Type B pancreatic cell (in vitro differentiated cells): ENCODE measurements at regions not wholly inside any gene's neighbourhood (a gene's known extent, or its start where the extent isn't known, plus 50 kb on each side); places are given as distances from the start of the nearest gene placed in this dataset.

Experiments
- DNase-seq: peaks from one replicate; pipeline ENCODE4 v3.0.0; 2021; ENCODE audit warnings: mixed read lengths; ENCODE audit not compliant: unreplicated experiment; ENCODE audit errors: extremely low spot score
- H3K27ac Mint-ChIP-seq: 2 replicates; pipeline ENCODE4 v1.8.0; 2021; ENCODE audit warnings: mild to moderate bottlenecking, mixed read lengths
- H3K27me3 Mint-ChIP-seq: 2 replicates; pipeline ENCODE4 v1.8.0; 2021; ENCODE audit warnings: mixed read lengths
- H3K36me3 Mint-ChIP-seq: 2 replicates; pipeline ENCODE4 v1.8.0; 2021; ENCODE audit warnings: mixed read lengths
- H3K4me1 Mint-ChIP-seq: one replicate; pipeline ENCODE4 v1.8.0; 2021; ENCODE audit warnings: mixed read lengths; ENCODE audit not compliant: unreplicated experiment
- H3K4me3 Mint-ChIP-seq: 2 replicates; pipeline ENCODE4 v1.8.0; 2021; ENCODE audit warnings: mild to moderate bottlenecking, mixed read lengths
- H3K9me3 Mint-ChIP-seq: 2 replicates; pipeline ENCODE4 v1.8.0; 2021; ENCODE audit warnings: mixed read lengths
- TF ChIP-seq, protein P1 (sequence below): fragments of 200-600 bp; sonication (generic); conservative IDR thresholded peaks from 2 replicates; pipeline ENCODE4 v1.5.0; 2021; ENCODE audit warnings: antibody characterized with exemption, mild to moderate bottlenecking

DNA sequence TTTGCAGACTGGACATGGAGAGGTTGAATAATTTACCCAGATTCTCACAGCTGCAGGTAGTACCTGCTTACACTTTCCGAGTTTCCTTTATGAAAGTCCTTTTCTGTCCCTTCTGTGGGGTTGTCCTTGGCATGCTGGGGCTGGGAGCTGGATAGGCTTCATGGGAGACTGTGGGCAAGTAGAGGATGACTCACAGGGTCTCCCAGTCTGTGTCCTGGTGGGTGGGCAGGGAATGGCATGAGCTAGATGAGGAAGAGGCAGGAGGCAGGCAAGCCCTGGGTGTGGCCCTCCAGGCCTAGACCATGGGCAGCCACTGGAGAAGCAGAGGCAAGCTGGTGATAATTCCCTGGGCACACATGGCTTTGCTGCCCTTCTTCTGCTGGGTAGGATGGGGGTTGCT is 80.6 kb downstream of the NAV1 start:
- H3K9me3 Mint-ChIP-seq = no peaks in the 10 kb centered on the region
- H3K27me3 Mint-ChIP-seq = peaks cover 3% of the 10 kb centered on the region
- H3K4me1 Mint-ChIP-seq = peaks cover 11% of the 10 kb centered on the region
- no peak overlapping the region for H3K4me3 Mint-ChIP-seq
- TF ChIP-seq, protein P1, sequence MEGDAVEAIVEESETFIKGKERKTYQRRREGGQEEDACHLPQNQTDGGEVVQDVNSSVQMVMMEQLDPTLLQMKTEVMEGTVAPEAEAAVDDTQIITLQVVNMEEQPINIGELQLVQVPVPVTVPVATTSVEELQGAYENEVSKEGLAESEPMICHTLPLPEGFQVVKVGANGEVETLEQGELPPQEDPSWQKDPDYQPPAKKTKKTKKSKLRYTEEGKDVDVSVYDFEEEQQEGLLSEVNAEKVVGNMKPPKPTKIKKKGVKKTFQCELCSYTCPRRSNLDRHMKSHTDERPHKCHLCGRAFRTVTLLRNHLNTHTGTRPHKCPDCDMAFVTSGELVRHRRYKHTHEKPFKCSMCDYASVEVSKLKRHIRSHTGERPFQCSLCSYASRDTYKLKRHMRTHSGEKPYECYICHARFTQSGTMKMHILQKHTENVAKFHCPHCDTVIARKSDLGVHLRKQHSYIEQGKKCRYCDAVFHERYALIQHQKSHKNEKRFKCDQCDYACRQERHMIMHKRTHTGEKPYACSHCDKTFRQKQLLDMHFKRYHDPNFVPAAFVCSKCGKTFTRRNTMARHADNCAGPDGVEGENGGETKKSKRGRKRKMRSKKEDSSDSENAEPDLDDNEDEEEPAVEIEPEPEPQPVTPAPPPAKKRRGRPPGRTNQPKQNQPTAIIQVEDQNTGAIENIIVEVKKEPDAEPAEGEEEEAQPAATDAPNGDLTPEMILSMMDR = no peak
- DNase-seq = no peak
- no peak overlapping the region for H3K27ac Mint-ChIP-seq
- peaks cover 8% of the 10 kb centered on the region for H3K36me3 Mint-ChIP-seq

DNA sequence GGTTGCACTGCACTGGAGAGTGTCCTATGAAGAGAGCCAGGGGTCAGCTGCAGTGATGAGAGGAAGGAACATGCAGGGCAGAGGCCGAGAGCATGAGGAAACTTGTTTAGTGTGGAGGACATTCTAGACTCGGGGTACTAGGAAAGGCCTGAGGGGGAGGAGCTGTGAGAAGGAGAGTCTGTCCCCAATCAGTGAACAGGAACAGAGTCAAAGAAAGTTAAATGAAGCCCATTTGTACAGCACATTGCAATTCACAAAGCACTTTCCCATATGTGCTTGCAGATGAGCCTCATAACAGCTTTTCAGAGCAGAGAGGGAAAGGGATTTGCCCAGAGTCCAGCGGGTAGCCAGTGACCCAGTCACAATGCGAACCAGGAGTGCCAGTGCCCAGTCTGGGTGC is 83.4 kb downstream of the NAV1 start:
- Mint-ChIP-seq H3K4me3 (no peak overlapping the region), H3K27ac (no peak overlapping the region), H3K9me3 (no peaks in the 10 kb centered on the region), H3K4me1 (peaks cover 10% of the 10 kb centered on the region), H3K36me3 (peaks cover 8% of the 10 kb centered on the region), H3K27me3 (no peaks in the 10 kb centered on the region)
- TF ChIP-seq, protein P1 = no peak
- no peak for DNase-seq

DNA sequence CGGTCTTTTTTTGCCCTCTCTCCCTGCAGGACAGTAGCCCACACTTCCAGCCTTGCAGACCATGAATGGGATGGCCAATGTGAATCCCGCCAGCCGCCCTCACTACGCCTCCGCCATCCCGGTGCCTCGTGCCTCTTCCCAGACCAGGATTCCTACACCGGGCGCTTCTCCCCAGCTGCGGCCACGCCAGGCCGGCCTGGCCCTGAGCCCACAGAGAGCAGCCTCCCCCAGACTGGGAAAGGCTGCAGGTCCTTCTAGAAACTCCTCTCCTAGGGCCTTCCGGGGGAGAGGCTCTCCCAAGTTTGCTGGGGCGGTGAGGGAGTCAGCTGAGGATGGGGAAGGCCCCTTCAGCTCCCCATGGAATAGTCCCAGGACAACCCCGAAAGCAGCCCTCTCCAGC is 83.9 kb downstream of the NAV1 start:
- Mint-ChIP-seq H3K4me1 (peaks cover 10% of the 10 kb centered on the region), H3K36me3 (peaks cover 8% of the 10 kb centered on the region), H3K27me3 (no peaks in the 10 kb centered on the region), H3K27ac (no peak overlapping the region), H3K4me3 (no peak overlapping the region), H3K9me3 (no peaks in the 10 kb centered on the region)
- no peak for DNase-seq
- TF ChIP-seq, protein P1 = no peak

DNA sequence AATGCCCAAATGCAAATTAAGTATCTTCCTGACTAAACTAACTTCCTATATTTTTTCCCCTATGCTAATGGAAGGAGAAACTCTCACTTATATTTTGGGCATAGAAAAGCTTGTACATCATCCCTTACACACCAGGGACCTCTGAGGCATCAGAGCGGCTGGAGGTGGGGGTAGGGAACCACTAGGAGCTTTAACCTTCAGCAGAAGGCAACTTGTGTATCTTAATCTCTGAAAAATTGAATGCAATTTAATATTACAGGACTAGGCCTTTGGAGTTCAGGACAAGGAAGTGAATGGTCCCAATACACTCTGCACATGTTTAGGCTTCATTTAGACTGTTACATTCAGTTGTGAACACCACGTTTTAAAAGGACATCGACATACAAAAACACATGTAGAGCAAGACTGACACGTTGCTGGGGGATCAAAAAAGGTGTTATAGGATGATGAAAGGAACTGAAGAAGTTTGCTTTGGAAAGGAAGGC is 85.9 kb downstream of the NAV1 start:
- H3K27me3 Mint-ChIP-seq = no peaks in the 10 kb centered on the region
- H3K4me3 Mint-ChIP-seq = no peak overlapping the region
- H3K4me1 Mint-ChIP-seq = peaks cover 13% of the 10 kb centered on the region
- H3K9me3 Mint-ChIP-seq = no peaks in the 10 kb centered on the region
- peaks cover 8% of the 10 kb centered on the region for H3K36me3 Mint-ChIP-seq
- H3K27ac Mint-ChIP-seq = no peak overlapping the region
- no peak for DNase-seq
- TF ChIP-seq, protein P1 = no peak

DNA sequence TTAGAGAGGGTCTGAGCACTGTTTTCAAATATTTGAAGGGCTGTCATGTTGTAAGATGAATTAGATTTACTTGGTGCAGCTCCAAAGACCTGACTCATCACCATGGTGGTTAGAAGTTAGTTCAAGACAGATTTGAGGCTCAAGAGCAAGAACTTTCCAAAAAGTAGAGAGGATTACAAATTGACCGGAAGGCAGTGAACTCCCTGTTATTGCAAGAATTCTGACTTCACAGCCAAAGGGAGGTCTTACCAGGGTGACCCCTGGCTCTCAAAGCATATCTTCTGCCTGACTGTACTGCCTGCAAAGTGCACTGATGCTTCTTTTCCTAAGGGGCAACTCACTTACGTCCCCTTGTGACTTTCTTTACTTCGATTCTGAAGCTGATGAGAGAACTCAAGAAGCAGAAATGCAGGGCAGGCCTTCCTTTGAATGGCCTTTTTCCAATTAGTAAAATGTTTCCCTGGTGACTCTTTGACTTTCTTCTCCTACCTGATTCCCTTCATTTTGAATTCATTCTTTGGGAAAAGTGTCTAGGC is 86.4 kb downstream of the NAV1 start:
- TF ChIP-seq, protein P1 = no peak
- H3K27ac Mint-ChIP-seq = no peak overlapping the region

DNA sequence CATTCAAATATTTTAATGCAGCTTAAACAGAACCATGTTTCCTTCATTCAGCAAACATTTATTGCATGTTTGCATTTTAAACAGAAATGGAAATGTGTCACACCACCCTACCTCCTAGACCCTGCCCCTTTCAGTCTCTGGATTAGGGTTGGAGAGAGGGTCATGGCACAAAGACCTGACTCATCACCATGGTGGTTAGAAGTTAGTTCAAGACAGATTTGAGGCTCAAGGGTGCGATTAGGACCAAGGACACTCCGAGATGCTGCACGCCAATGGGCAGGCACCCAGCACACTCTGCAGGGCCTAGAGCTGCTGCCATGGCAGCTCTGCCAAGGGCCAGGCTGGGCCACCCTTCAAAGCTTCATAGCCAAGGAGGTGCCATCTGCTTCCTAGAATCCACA is 86.9 kb downstream of the NAV1 start:
- TF ChIP-seq, protein P1 = no peak
- Mint-ChIP-seq H3K4me1 (peaks cover 22% of the 10 kb centered on the region), H3K36me3 (peaks cover 8% of the 10 kb centered on the region), H3K27me3 (no peaks in the 10 kb centered on the region), H3K4me3 (no peak overlapping the region), H3K27ac (no peak overlapping the region), H3K9me3 (no peaks in the 10 kb centered on the region)
- no peak for DNase-seq

More for the DNA sequence above, 86.4 kb downstream of the NAV1 start:
- Mint-ChIP-seq H3K4me1 (peaks cover 16% of the 10 kb centered on the region), H3K9me3 (no peaks in the 10 kb centered on the region), H3K4me3 (no peak overlapping the region), H3K36me3 (peaks cover 8% of the 10 kb centered on the region), H3K27me3 (no peaks in the 10 kb centered on the region)
- DNase-seq = no peak
